NCI-H82 treated with DMSO at 0.1 percent for 48 hours (cell line): ENCODE measurements at regions not wholly inside any gene's neighbourhood (a gene's known extent, or its start where the extent isn't known, plus 50 kb on each side); places are given as distances from the start of the nearest gene placed in this dataset.

ENCODE experiments used
- DNase-seq: peaks from one replicate; lab custom pipeline; 2025; ENCODE audit not compliant: unreplicated experiment; lab: John Stamatoyannopoulos, UW

- DNase-seq = no peak
These were observed 104.7 kb downstream of the RFLNA start for GRCh38 chr12:124399622-124400021.

DNA sequence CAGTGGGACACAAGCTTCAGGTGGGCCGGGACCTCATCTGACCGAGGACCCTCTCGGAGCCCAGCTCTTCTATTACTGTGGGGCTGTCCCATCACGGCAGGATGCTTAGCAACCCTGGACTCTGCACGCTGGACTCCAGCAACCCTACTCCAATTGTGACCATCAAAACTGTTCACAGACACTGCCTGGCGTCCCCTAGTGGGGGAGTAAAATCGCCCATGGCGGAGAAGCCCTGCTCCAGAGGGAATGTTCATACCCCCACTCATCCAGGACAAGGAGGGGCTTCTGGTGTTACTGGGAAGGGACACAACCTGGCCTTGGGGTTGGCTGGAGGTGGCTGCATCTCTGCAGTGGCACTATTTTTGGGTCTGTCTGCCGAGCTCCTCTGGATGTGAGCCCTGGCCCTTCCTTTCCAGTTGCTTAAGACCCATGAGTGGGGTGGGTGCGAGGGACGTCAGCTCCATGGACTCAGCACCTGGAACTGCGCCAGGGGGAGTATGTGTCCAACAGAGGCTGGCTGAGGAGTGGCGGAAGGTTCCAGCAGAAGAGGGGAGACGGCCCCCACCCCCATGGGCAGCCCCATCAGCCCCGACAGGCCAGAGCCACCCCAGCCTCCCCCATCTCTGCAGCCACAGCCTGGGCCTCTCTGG, 103.8 kb downstream of the RFLNA start:
- no peak for DNase-seq

- no peak for DNase-seq
These were observed 103.1 kb downstream of the RFLNA start for GRCh38 chr12:124397807-124398577.

GRCh38 chr12:124397399-124397679, 102.4 kb downstream of the RFLNA start:
- DNase-seq = peak; percentile 17

- no peak for DNase-seq
These were observed 101.9 kb downstream of the RFLNA start for GRCh38 chr12:124396544-124397398.

GRCh38 chr12:124395986-124396385, 101.1 kb downstream of the RFLNA start:
- no peak for DNase-seq

DNA sequence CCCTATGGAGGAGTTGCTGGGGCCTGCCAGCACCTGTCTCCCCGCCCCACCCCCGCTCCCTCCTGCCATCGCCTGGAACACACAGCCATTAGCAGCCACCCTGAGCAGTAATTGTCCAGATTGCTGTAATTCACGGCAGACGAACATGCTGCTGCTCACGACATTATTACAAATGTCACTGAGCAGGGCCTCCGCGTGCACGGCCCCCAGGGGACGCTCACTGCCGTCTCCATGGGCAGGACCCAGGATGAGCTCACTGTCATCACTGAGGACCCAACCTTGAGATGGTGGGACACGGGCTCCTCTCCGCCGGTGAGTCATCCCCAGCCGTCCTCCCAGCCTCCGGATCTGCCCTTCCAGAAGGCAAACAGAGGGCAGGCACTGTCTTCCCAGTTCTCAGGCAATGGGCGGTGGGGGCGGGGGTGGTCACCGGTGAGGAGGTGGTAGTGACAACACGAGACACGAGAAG, 100.4 kb downstream of the RFLNA start:
- no peak for DNase-seq

- no peak for DNase-seq
These were observed 99.7 kb downstream of the RFLNA start for GRCh38 chr12:124394462-124395128.

DNA sequence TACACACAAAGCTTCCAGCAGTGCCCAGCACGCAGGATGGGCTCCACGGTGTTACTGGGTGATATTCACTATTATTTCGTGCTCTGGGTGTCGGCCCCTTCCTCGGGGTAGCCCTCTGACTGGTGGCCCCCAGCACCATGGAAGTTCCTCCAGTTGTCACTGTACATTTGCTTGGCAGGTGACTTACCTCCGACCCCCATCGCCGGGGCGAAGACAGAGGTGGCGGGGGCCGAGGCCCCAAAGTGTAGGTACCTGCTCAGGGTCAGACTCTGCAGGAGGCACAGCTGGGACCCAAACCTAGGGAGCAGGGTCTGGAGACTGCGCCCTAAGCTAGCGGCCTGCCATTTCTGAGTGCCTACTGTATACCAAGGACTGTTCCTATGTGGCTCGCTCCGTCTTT, 98.9 kb downstream of the RFLNA start:
- no peak for DNase-seq

DNA sequence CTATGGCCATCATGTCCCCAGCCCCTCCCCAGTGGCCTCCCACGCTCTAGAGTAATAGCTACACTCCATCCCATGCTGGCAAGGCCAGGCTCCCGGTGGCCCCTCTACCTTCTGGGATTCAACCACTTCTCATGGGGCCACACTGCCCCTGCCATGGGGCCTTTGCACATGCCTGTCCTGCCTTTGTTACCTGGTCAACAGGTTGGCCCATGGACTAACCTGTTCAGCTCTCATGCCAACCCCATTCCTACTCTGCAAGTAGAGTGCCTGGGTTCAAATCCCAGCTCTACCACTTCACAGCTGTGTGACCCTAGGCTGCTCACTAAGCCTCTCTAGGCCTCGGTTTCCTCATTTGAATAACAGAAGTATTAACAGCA, 98.5 kb downstream of the RFLNA start:
- DNase-seq = no peak

DNA sequence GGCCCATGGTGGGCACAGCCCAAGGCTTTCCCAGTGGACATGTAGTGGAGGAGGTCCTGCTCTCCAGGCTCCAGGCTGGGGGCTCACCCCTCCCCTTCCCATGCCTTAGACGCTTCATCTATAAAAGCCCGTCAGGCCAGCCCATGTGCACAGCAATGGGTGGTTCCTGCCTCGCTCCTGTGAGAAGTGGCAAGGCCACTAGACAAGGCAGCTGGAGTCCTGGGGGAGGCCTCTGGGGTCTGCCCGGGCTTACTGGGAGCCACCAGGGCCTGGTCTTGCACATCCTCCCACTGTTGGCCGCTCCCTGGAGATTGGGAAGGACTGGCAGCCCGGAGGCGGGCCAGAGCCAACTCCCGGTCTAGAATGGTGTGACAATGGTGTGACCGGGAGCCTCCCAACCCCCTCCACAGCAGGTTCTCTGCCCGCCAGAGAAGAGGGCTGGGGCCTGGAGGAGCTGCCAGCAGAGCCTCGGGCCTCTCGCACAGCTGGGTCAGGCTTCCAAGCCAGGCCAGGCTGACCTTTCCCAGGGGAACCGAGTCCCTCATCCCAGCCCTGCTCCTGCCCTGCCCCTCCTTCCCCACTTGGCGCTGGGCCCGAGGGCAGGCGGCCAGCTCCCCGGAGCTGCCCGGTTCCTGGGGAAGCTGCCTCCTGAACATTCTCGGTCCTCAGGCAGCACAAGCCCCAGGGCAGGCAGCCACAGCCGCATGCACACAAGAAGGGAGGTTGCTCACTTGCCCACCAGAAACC, 97.9 kb downstream of the RFLNA start:
- no peak for DNase-seq

DNA sequence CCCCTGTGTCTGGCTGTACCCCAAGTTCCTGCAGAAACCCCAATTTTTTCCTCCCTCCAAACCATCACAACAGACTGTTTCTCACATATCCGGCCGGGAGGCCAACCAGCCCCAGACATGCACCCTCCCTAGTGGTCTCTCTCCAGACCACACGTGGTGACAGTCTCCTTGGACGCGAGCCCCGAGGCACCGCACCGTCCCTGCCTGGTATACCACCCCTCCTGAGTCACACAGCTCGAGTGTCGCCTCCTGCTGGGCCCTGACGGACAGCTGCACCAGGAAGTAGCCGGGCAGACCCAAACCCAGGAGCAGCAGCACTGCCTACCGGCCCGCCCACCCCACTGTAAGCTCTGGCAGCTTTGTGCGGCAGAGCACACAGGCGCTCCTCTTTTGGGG, 97.4 kb downstream of the RFLNA start:
- no peak for DNase-seq

DNA sequence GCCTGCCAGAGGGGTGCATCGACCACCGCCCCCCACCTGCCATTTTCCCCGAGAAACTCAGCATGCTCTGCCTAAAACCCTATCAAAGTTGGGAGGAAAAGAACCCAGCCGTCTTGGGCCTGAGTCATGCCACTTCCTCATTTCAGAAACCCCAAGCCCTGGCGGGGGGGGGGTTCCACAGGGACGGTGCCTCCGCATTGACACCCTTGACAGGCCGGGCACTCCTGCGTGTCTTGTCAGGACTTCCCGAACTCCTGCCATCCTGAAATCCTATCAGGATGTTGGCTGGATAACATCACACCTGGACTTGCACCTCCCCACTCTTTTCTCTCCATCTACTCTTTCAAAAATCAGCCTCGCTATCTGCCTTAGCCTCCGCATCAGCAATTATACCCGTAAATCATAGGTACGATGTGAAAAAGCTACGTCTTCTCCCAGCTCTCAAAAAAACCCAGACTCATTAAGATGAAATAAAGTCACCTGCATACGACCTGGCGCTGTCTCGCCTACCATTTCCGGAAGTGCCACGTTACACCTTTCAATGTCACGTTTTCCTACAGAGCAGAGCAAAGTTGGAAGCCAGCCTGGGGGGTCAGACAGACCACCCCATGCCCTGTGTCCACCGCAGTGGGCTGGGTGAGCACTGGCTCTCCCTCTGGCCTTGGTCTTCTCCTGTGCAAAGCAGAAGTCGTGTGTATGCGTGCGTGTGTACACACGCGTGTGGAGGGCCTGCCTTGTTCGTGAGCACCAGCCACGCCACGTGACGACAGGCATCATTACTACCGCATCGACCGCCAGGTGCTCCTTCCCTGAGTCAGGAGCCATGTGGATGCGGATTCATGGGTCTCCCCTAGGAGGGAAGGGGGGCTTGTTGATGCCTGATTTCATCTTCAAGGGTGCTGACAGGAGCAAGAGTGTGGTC, 96.7 kb downstream of the RFLNA start:
- DNase-seq = no peak

- no peak for DNase-seq
These were observed 95.7 kb downstream of the RFLNA start for GRCh38 chr12:124390442-124391097.

DNA sequence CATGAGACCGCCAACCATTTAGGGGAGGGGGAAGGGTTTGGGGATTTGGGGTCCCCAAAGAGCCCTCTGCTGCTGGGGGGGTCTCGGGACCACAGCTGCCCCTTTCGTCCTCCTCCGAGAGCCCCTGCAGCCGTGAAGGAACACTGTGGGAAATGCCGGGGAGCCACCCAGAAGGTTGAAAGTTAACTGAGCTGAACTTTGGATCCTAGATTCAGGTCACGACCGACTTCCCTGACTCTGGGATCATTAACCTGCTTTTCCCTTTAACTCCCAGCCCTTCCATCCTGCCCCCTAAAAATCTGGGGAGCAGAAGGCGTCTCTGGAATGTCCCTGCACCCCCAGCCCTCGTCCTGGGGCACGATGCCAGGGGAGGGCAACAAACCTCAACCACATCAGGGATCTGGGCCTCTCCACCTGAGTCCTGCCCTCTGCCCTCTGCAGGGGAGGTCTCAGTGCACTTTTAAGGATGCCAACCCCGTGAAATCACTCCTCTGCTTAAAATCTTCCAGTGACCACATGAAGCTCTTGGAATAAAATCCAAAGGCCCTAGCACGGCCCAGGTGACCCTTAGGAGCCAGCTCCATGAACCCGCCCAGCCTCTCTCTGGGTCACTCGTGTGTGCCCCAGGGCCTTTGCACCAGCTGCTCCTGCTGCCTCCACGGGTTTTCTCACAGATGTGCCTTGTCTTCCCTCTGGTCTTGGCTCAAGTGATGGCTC, 95.0 kb downstream of the RFLNA start:
- no peak for DNase-seq

- DNase-seq = no peak
These were observed 94.3 kb downstream of the RFLNA start for GRCh38 chr12:124389138-124389724.

DNA sequence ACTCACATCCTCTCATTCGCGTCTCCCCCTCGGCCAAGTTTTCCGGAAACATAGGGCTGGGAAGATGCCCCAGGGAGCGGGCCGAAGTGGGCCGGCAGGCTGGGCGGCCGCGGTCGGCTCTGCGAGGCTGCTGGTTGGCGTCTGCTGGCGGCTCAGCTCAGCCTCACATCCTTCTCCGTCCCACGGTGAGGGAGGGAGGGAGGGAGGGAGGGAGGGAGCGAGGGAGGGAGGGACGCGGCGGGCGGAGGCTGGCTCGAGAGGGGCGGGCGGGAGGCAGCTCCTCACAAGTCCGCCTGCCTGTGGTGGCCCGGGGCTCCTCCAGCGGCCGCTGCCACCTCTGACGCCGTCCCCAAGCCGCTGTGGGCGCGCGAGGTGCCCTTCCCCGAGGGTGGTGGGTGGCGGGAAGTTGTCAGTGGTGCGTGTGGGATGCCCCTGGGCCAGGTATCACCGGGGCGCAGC, 93.8 kb downstream of the RFLNA start:
- DNase-seq = no peak

GRCh38 chr12:124388038-124388671, 93.3 kb downstream of the RFLNA start:
- DNase-seq = no peak
